Loucy (cell line): ENCODE measurements at regions not wholly inside any gene's neighbourhood (a gene's known extent, or its start where the extent isn't known, plus 50 kb on each side); places are given as distances from the start of the nearest gene placed in this dataset.
"Not testable (repeated sequence)": the region's sequence is repeated elsewhere in the genome, so short reads cannot be mapped to it uniquely, and the experiment has no call there.

Source experiments
- H2AFZ ChIP-seq: fragments of 200-600 bp; sonication (generic); 2 replicates; pipeline ENCODE4 v1.6.0; 2016; ENCODE audit warnings: antibody characterized with exemption, mild to moderate bottlenecking, low read length, moderate library complexity
- H3F3A ChIP-seq: fragments of 200-600 bp; 2 replicates; pipeline ENCODE4 v1.6.0; 2016; ENCODE audit warnings: antibody characterized with exemption, low read depth, mild to moderate bottlenecking
- H3K27me3 ChIP-seq: fragments of 200-600 bp; sonication (generic); 2 replicates; pipeline ENCODE4 v1.6.1; 2014; ENCODE audit warnings: low read length, mild to moderate bottlenecking; ENCODE audit not compliant: insufficient read depth, poor library complexity, severe bottlenecking
- H3K36me3 ChIP-seq: fragments of 200-600 bp; sonication (generic); 2 replicates; pipeline ENCODE4 v1.6.1; 2016; ENCODE audit warnings: low read length; ENCODE audit not compliant: insufficient read depth
- H3K4me1 ChIP-seq: fragments of 200-600 bp; sonication (generic); 2 replicates; pipeline ENCODE4 v1.5.1; 2014; ENCODE audit warnings: low read length, mild to moderate bottlenecking; ENCODE audit not compliant: insufficient read depth, poor library complexity, severe bottlenecking
- H3K4me2 ChIP-seq: fragments of 200-600 bp; sonication (generic); 2 replicates; pipeline ENCODE4 v1.6.0; 2014; ENCODE audit warnings: antibody characterized with exemption, low read length, low read depth, mild to moderate bottlenecking; ENCODE audit not compliant: poor library complexity, severe bottlenecking
- H3K4me3 ChIP-seq: fragments of 200-600 bp; sonication (generic); 2 replicates; pipeline ENCODE4 v1.5.1; 2014; ENCODE audit warnings: low read length, mild to moderate bottlenecking, mixed read lengths; ENCODE audit not compliant: poor library complexity, severe bottlenecking
- H3K79me2 ChIP-seq: fragments of 200-600 bp; sonication (generic); 2 replicates; pipeline ENCODE4 v1.6.1; 2014; ENCODE audit warnings: low read length; ENCODE audit not compliant: insufficient read depth
- H3K9ac ChIP-seq: fragments of 200-600 bp; sonication (generic); 2 replicates; pipeline ENCODE4 v1.6.0; 2014; ENCODE audit warnings: mild to moderate bottlenecking, low read depth, low read length, moderate library complexity; ENCODE audit not compliant: poor library complexity, severe bottlenecking
- H3K9me2 ChIP-seq: fragments of 200-600 bp; sonication (generic); replicated peaks from 2 replicates; pipeline ENCODE4 v1.6.1; 2016; ENCODE audit warnings: low read depth, low read length, mixed read lengths
- H3K9me3 ChIP-seq: fragments of 200-600 bp; sonication (generic); 2 replicates; pipeline ENCODE4 v1.6.1; 2014; ENCODE audit warnings: mild to moderate bottlenecking, antibody characterized with exemption, low read length, low read depth; ENCODE audit not compliant: insufficient read depth
- H4K20me1 ChIP-seq: fragments of 200-600 bp; sonication (generic); 2 replicates; pipeline ENCODE4 v1.6.0; 2014; ENCODE audit warnings: antibody characterized with exemption, low read length, mild to moderate bottlenecking; ENCODE audit not compliant: insufficient read depth, poor library complexity, severe bottlenecking
- EZH2phosphoT487 ChIP-seq: fragments of 200-600 bp; IDR thresholded peaks from 2 replicates; pipeline ENCODE4 v1.6.1; 2018; ENCODE audit warnings: antibody characterized with exemption, mild to moderate bottlenecking, moderate library complexity, borderline replicate concordance
- TF ChIP-seq, protein P1 (sequence below): fragments of 200-600 bp; sonication (generic); conservative IDR thresholded peaks from 2 replicates; pipeline ENCODE4 v1.5.1; 2014; ENCODE audit warnings: mild to moderate bottlenecking, antibody characterized with exemption, low read length

DNA sequence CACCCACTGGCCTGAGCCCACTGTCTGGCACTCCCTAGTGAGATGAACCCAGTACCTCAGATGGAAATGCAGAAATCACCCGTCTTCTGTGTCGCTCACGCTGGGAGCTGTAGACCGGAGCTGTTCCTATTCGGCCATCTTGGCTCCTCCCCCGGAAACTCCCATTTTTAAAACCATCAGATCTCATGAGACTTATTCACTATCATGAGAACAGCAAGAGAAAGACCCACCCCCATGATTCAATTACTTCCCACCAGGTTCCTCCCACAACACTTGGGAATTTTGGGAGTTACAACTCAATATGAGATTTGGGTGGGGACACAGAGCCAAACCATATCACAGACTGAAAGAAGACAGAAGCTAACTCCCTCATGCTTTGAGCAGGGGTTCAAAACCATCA lies 134.5 kb downstream of the SLC39A8 start:
- H4K20me1 ChIP-seq, H3K9me2 ChIP-seq, H3K4me3 ChIP-seq, H3K4me1 ChIP-seq, H3K9ac ChIP-seq, H3K36me3 ChIP-seq, H3K79me2 ChIP-seq, H2AFZ ChIP-seq, H3F3A ChIP-seq, H3K27me3 ChIP-seq, H3K4me2 ChIP-seq, H3K9me3 ChIP-seq: not testable (repeated sequence)

DNA sequence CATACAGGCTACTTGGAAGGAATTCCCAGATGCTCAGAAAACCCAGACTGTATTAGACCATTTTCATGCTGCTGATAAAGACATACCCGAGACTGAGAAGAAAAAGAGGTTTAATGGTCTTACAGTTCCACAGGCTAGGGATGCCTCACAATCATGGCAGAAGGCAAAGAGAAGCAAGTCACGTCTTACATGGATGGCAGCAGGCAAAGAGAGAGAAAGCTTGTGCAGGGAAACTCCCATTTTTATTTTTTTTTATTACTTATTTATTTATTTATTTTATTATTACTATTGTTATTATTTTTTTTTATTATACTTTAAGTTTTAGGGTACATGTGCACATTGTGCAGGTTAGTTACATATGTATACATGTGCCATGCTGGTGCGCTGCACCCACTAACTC lies 140.6 kb downstream of the SLC39A8 start:
- H3K36me3 ChIP-seq, H3K4me3 ChIP-seq, H3K79me2 ChIP-seq, H3K9me3 ChIP-seq, H4K20me1 ChIP-seq, H3F3A ChIP-seq, H3K9ac ChIP-seq, H2AFZ ChIP-seq, H3K4me2 ChIP-seq, H3K4me1 ChIP-seq, H3K9me2 ChIP-seq, H3K27me3 ChIP-seq: not testable (repeated sequence)

DNA sequence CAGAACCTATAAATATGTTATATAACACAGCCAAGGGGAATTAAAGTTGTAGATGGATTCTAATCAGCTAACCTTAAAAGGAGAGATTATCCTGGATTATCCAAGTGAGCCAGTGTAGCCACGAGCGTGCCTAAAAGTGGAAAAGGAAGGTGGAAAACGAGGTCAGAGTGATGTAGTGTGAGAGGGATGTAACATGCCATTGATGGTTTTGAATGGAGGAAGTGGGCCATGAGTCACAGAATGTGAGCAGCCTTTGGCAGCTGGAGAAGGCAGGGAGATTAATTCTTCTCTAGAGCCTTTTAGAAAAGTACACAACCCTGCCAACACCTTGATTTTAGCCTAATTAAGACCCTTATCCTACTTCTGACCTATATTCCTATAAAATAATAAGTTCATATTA lies 149.1 kb downstream of the SLC39A8 start:
- Histone ChIP-seq H4K20me1 (no peaks in the 10 kb centered on the region), H3K4me1 (peaks cover 27% of the 10 kb centered on the region), H3F3A (no peaks in the 10 kb centered on the region), H3K4me2 (peak overlapping the region; percentile 32), H3K9me3 (no peaks in the 10 kb centered on the region), H3K9me2 (no peaks in the 10 kb centered on the region), H3K4me3 (no peak overlapping the region), H3K27me3 (no peaks in the 10 kb centered on the region), H2AFZ (no peak overlapping the region), H3K9ac (no peak overlapping the region), H3K79me2 (no peaks in the 10 kb centered on the region), H3K36me3 (no peaks in the 10 kb centered on the region)
- TF ChIP-seq EZH2phosphoT487: no peak
- TF ChIP-seq, protein P1, sequence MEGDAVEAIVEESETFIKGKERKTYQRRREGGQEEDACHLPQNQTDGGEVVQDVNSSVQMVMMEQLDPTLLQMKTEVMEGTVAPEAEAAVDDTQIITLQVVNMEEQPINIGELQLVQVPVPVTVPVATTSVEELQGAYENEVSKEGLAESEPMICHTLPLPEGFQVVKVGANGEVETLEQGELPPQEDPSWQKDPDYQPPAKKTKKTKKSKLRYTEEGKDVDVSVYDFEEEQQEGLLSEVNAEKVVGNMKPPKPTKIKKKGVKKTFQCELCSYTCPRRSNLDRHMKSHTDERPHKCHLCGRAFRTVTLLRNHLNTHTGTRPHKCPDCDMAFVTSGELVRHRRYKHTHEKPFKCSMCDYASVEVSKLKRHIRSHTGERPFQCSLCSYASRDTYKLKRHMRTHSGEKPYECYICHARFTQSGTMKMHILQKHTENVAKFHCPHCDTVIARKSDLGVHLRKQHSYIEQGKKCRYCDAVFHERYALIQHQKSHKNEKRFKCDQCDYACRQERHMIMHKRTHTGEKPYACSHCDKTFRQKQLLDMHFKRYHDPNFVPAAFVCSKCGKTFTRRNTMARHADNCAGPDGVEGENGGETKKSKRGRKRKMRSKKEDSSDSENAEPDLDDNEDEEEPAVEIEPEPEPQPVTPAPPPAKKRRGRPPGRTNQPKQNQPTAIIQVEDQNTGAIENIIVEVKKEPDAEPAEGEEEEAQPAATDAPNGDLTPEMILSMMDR: no peak

DNA sequence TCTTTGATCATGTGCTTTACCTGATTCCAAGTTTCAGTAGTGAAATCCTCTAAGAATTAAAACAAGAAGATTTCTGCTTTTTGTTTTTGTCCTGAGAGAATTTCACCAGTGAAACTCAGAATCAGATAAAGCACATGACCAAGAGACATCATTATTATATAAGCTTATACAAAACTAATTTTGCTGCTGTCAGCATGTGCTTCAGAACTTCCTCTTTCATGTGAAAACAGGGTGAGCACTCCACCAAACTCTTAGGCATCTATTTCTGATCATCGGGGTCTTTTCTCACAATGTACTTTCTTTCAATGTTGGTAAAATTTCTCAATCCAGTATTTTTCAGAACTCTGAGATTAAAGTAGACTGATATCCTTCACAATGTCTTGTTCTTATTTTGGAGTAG lies 152.1 kb downstream of the SLC39A8 start:
- no peaks in the 10 kb centered on the region for H3K27me3 ChIP-seq
- no peak overlapping the region for H3K9ac ChIP-seq
- no peaks in the 10 kb centered on the region for H3K79me2 ChIP-seq
- H3K4me2 ChIP-seq: no peak overlapping the region
- peaks cover 27% of the 10 kb centered on the region for H3K4me1 ChIP-seq
- no peak overlapping the region for H3K4me3 ChIP-seq
- H2AFZ ChIP-seq: no peak overlapping the region
- H4K20me1 ChIP-seq: no peaks in the 10 kb centered on the region
- no peaks in the 10 kb centered on the region for H3K9me2 ChIP-seq
- TF ChIP-seq, protein P1: no peak
- TF ChIP-seq EZH2phosphoT487: no peak
- no peaks in the 10 kb centered on the region for H3K9me3 ChIP-seq
- H3F3A ChIP-seq: no peaks in the 10 kb centered on the region
- H3K36me3 ChIP-seq: no peaks in the 10 kb centered on the region
